ENCODE measurements at regions not wholly inside any gene's neighbourhood (a gene's known extent, or its start where the extent isn't known, plus 50 kb on each side); places are given as distances from the start of the nearest gene placed in this dataset.

- FAIRE-seq (no peak), ATAC-seq (no peak), DNase-seq (ENCODE audit: low spot score) (no peak)
- in situ Hi-C loops (cut with HindIII; ENCODE audit: extremely low pct_ligation_motif_present, low pct_unique_long_range_greater_than_20kb) (no loop called here), intact Hi-C loops (cut with micrococcal nuclease; ENCODE audit: unreplicated experiment) (no loop called here)
- CTCF ChIA-PET (ENCODE audit: low intra/inter-chr PET ratio, low total read pairs) = no interaction called here
- Histone ChIP-seq H3K79me2 (ENCODE audit: insufficient read depth, low read length) (no peaks in the 10 kb centered on the region), H3K27ac (ENCODE audit: extremely low read length, insufficient read depth, low read length) (no peak overlapping the region), H3K27me3 (ENCODE audit: control insufficient read depth in 1 of 2, insufficient read depth in 2 of 2, low read length in 2 of 2) (no peaks in the 10 kb centered on the region), H3K9ac (ENCODE audit: insufficient read depth, low read depth, low read length) (no peak overlapping the region), H3K4me3 (replicated peaks in 1 of 3; ENCODE audit: insufficient read depth in 1 of 3, low read depth in 2 of 3, low read length in 3 of 3) (no peak overlapping the region), H3K9me3 (ENCODE audit: low read length) (no peaks in the 10 kb centered on the region), H4K20me1 (ENCODE audit: insufficient read depth, low read length) (no peaks in the 10 kb centered on the region), H3K4me2 (ENCODE audit: low read depth, low read length) (no peak overlapping the region), H3K36me3 (replicated peaks in 1 of 2; ENCODE audit: control insufficient read depth in 1 of 2, insufficient read depth in 2 of 2, low read length in 2 of 2) (no peaks in the 10 kb centered on the region), H2AFZ (ENCODE audit: low read length) (no peak overlapping the region), H3K4me1 (ENCODE audit: insufficient read depth, low read length) (no peaks in the 10 kb centered on the region)
- POLR2A ChIA-PET = no interaction called here
- BruUV-seq (replicated peaks) = no TSS peak
- TF ChIP-seq DPF2 (CRISPR knock-in tag; IDR thresholded peaks at IDR 0.05; ENCODE audit: borderline replicate concordance, low read depth) (no peak), ZNF800 (CRISPR knock-in tag; IDR thresholded peaks at IDR 0.05) (no peak), MTF1 (CRISPR knock-in tag; IDR thresholded peaks at IDR 0.05) (no peak), POGZ (CRISPR knock-in tag; IDR thresholded peaks at IDR 0.05) (no peak), ZC3H13 (CRISPR knock-in tag; IDR thresholded peaks at IDR 0.05) (no peak), RBAK (CRISPR knock-in tag; IDR thresholded peaks at IDR 0.05) (no peak), ZBTB3 (CRISPR knock-in tag; IDR thresholded peaks at IDR 0.05; ENCODE audit: borderline replicate concordance, low read depth) (no peak), ZNF678 (CRISPR knock-in tag; IDR thresholded peaks at IDR 0.05) (no peak), IRX3 (CRISPR knock-in tag; IDR thresholded peaks at IDR 0.05; ENCODE audit: borderline replicate concordance, low read depth) (no peak), ARNT2 (CRISPR knock-in tag; IDR thresholded peaks at IDR 0.05; ENCODE audit: low read depth) (no peak), SNAI1 (CRISPR knock-in tag; IDR thresholded peaks at IDR 0.05; ENCODE audit: borderline replicate concordance) (no peak), ZNF343 (CRISPR knock-in tag; IDR thresholded peaks at IDR 0.05) (no peak), JARID2 (CRISPR knock-in tag; IDR thresholded peaks at IDR 0.05; ENCODE audit: insufficient replicate concordance) (no peak), CCAR2 (optimal IDR thresholded peaks at IDR 0.05; ENCODE audit: low read depth, low read length) (no peak), ZNF441 (CRISPR knock-in tag; IDR thresholded peaks at IDR 0.05; ENCODE audit: borderline replicate concordance) (no peak), ZNF704 (CRISPR knock-in tag; IDR thresholded peaks at IDR 0.05; ENCODE audit: borderline replicate concordance) (no peak), HNRNPK (IDR thresholded peaks at IDR 0.05; ENCODE audit: low read depth, low read length, poor library complexity, severe bottlenecking) (no peak), GPN1 (CRISPR knock-in tag; IDR thresholded peaks at IDR 0.05; ENCODE audit: borderline replicate concordance) (no peak), ZNF850 (CRISPR knock-in tag; conservative IDR thresholded peaks at IDR 0.05) (no peak)
- 17% methylated on average over 2 of the region's 2 CpGs for WGBS (ENCODE audit: low lambda C conversion rate)
These were observed 141.2 kb downstream of the BMP2 start for GRCh38 chr20:6908673-6909072.
